ENCODE measurements at regions not wholly inside any gene's neighbourhood (a gene's known extent, or its start where the extent isn't known, plus 50 kb on each side); places are given as distances from the start of the nearest gene placed in this dataset.
A peak's percentile ranks its signal among the peaks of the same experiment; 100 is the strongest.

DNA sequence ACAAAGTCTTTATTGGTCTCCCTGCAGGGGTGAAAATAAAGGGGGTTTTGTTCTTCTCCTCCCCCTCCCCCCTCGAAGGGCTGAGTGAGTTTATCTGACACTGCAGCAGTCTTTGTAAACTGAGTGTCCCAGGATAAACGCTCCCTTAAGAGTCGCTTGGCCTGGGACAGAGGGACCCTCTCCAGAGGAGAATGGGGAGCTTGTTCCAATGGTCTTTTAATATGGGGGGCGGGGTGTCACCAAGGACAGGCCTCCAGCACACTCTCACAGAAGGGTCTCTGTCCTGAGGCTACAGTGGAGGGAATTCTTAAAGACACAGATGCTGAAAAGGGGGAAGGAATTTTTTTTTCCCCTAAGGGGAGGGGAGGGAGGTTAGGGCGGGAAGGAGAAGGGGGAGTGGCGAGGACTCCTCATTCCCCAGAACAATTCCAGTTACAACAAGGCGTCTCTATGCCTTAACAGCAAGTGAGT, 455.5 kb downstream of the SOX9 start:
- intact Hi-C loops (cut with DNase I, micrococcal nuclease), result no loop called here
- DNase-seq (no peak), ATAC-seq (no peak)

GRCh38 chr17:72578817-72579470, 458.1 kb downstream of the SOX9 start:
- ATAC-seq (no peak), DNase-seq (no peak)
- intact Hi-C loops (cut with DNase I, micrococcal nuclease), result no loop called here

- intact Hi-C loops (cut with DNase I, micrococcal nuclease), result no loop called here
- ATAC-seq (no peak), DNase-seq (no peak)
These were observed 459.1 kb downstream of the SOX9 start for GRCh38 chr17:72579990-72580320.

- intact Hi-C loops (cut with DNase I, micrococcal nuclease), result no loop called here
- ATAC-seq (peak; percentile 83), DNase-seq (peak; percentile 24 to 69)
These were observed 459.7 kb downstream of the SOX9 start for GRCh38 chr17:72580321-72581127.

- DNase-seq (no peak), ATAC-seq (no peak)
- intact Hi-C loops (cut with DNase I, micrococcal nuclease), result no loop called here
These were observed 466.3 kb downstream of the SOX9 start for GRCh38 chr17:72587156-72587555.

GRCh38 chr17:72587773-72588511, 467.1 kb downstream of the SOX9 start:
- DNase-seq, result peak; percentile 57 to 59
- ATAC-seq, result peak; percentile 33
- intact Hi-C loops (cut with DNase I, micrococcal nuclease), result no loop called here

GRCh38 chr17:72588561-72588960, 467.7 kb downstream of the SOX9 start:
- intact Hi-C loops (cut with DNase I, micrococcal nuclease), result no loop called here
- peak; percentile 5 for ATAC-seq

GRCh38 chr17:72588961-72589360, 468.1 kb downstream of the SOX9 start:
- DNase-seq (peak; percentile 72 to 85), ATAC-seq (peak; percentile 70)
- intact Hi-C loops (cut with DNase I, micrococcal nuclease), result no loop called here

More at GRCh38 chr17:72588561-72588960, 467.7 kb downstream of the SOX9 start:
- no peak for DNase-seq

GRCh38 chr17:72590382-72590781, 469.6 kb downstream of the SOX9 start:
- intact Hi-C loops (cut with DNase I, micrococcal nuclease), result no loop called here
- DNase-seq (no peak), ATAC-seq (no peak)

DNA sequence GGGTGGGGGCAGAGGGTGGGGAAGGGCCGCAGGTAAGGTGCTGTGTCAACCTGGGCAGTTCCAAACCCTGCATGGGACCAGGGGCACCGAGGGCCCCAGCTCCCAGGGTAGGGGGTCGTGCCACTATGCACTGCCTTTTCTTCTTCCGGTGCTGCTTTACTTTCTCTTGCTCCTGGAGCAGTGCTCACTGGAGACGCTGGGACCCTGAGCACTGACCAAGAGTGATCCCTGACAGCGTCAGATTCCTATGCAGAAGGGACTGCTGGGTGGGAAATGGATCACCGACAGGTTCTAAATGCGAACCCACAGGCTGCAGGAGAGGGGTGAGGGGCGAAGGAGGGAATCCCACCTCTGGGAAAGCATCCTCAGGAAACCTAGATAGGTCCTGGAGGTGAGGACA, 470.1 kb downstream of the SOX9 start:
- ATAC-seq (peak; percentile 3), DNase-seq (peak in 1 of 2 donors; percentile 27)
- intact Hi-C loops (cut with DNase I, micrococcal nuclease), result no loop called here

- intact Hi-C loops (cut with DNase I, micrococcal nuclease), result no loop called here
- DNase-seq (peak in 1 of 2 donors; percentile 49), ATAC-seq (peak; percentile 28)
These were observed 470.7 kb downstream of the SOX9 start for GRCh38 chr17:72591289-72592241.

GRCh38 chr17:72592242-72592966, 471.6 kb downstream of the SOX9 start:
- ATAC-seq (peak; percentile 70), DNase-seq (peak; percentile 72 to 81)
- intact Hi-C loops (cut with DNase I, micrococcal nuclease), result no loop called here

DNA sequence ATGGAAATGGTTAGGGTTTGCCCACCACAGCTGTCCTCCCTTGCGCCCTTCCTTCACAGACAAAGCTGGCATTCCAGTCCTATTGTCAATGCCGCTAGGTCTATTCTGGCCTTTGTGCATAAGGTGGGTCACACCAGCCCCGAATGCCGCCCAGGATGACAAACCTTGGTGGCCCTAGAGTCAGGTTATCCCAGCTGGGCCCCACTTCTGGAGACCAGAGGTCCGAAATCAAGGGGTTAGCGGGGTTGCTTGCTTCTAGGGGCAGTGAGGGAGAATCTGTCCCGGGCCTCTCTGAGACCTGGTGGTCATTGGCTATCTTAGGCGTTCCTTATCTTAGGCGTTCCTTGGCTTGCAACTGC, 472.1 kb downstream of the SOX9 start:
- ATAC-seq, result no peak
- intact Hi-C loops (cut with DNase I, micrococcal nuclease), result no loop called here
- DNase-seq, result no peak

GRCh38 chr17:72594248-72594647, 473.4 kb downstream of the SOX9 start:
- intact Hi-C loops (cut with DNase I, micrococcal nuclease), result no loop called here
- no peak for DNase-seq
- no peak for ATAC-seq

Measured in left colon (tissue), 2 donors.